ENCODE measurements at regions not wholly inside any gene's neighbourhood (a gene's known extent, or its start where the extent isn't known, plus 50 kb on each side); places are given as distances from the start of the nearest gene placed in this dataset.

GRCh38 chr5:101084353-101084752 is 181.3 kb upstream of the ST8SIA4 start:
- FAIRE-seq (no peak), DNase-seq (ENCODE audit: low spot score) (no peak), ATAC-seq (no peak)
- Histone ChIP-seq H3K4me1 (ENCODE audit: insufficient read depth, low read length) (no peaks in the 10 kb centered on the region), H3K27me3 (ENCODE audit: control insufficient read depth in 1 of 2, insufficient read depth in 2 of 2, low read length in 2 of 2) (no peaks in the 10 kb centered on the region), H3K4me2 (ENCODE audit: low read depth, low read length) (no peak overlapping the region), H3K4me3 (replicated peaks in 1 of 3; ENCODE audit: insufficient read depth in 1 of 3, low read depth in 2 of 3, low read length in 3 of 3) (no peak overlapping the region), H3K36me3 (replicated peaks in 1 of 2; ENCODE audit: control insufficient read depth in 1 of 2, insufficient read depth in 2 of 2, low read length in 2 of 2) (no peaks in the 10 kb centered on the region), H3K9me3 (ENCODE audit: low read length) (no peaks in the 10 kb centered on the region; the same call in 1 of the 2 replicates), H3K9ac (ENCODE audit: insufficient read depth, low read depth, low read length) (no peak overlapping the region), H3K27ac (ENCODE audit: extremely low read length, insufficient read depth, low read length) (no peak overlapping the region), H4K20me1 (ENCODE audit: insufficient read depth, low read length) (no peaks in the 10 kb centered on the region), H2AFZ (ENCODE audit: low read length) (no peak overlapping the region), H3K79me2 (ENCODE audit: insufficient read depth, low read length) (no peaks in the 10 kb centered on the region)
- 0% methylated on average over 1 of the region's 1 CpG for WGBS (ENCODE audit: low lambda C conversion rate)
- CTCF ChIA-PET (ENCODE audit: low intra/inter-chr PET ratio, low total read pairs) = no interaction called here
- BruUV-seq (replicated peaks) = no TSS peak
- intact Hi-C loops (cut with micrococcal nuclease; ENCODE audit: unreplicated experiment) = no loop called here
- in situ Hi-C loops (cut with HindIII; ENCODE audit: extremely low pct_ligation_motif_present, low pct_unique_long_range_greater_than_20kb) = no loop called here
- POLR2A ChIA-PET = no interaction called here
- TF ChIP-seq HIVEP1 (CRISPR knock-in tag; IDR thresholded peaks at IDR 0.05) (no peak), ZNF513 (CRISPR knock-in tag; conservative IDR thresholded peaks at IDR 0.05) (no peak), ZNF660 (CRISPR knock-in tag; IDR thresholded peaks at IDR 0.05; ENCODE audit: borderline replicate concordance, low read depth) (no peak), ATF5 (CRISPR knock-in tag; IDR thresholded peaks at IDR 0.05; ENCODE audit: low read depth) (no peak), HDAC1 (CRISPR knock-in tag; IDR thresholded peaks at IDR 0.05) (no peak), EED (CRISPR knock-in tag; IDR thresholded peaks at IDR 0.05) (no peak), MYPOP (CRISPR knock-in tag; IDR thresholded peaks at IDR 0.05) (no peak), CERS6 (CRISPR knock-in tag; IDR thresholded peaks at IDR 0.05) (no peak), ZNF782 (CRISPR knock-in tag; IDR thresholded peaks at IDR 0.05; ENCODE audit: borderline replicate concordance) (no peak), PREB (CRISPR knock-in tag; IDR thresholded peaks at IDR 0.05) (no peak), TRIM24 (CRISPR knock-in tag; IDR thresholded peaks at IDR 0.05) (no peak), PHF5A (CRISPR knock-in tag; IDR thresholded peaks at IDR 0.05; ENCODE audit: low read depth, unreplicated experiment) (no peak), ZNF235 (CRISPR knock-in tag; IDR thresholded peaks at IDR 0.05; ENCODE audit: borderline replicate concordance) (no peak), ZC3H13 (CRISPR knock-in tag; IDR thresholded peaks at IDR 0.05) (no peak), ZBTB1 (CRISPR knock-in tag; IDR thresholded peaks at IDR 0.05; ENCODE audit: borderline replicate concordance) (no peak), ZNF362 (CRISPR knock-in tag; IDR thresholded peaks at IDR 0.05; ENCODE audit: borderline replicate concordance) (no peak)
